HepG2 (cell line): ENCODE measurements at regions not wholly inside any gene's neighbourhood (a gene's known extent, or its start where the extent isn't known, plus 50 kb on each side); places are given as distances from the start of the nearest gene placed in this dataset.

Experiments
- ATF4 ChIP-seq, 2 experiments: fragments of 450-650 bp in 1 of 2; sonication (generic) in 1 of 2; formaldehyde crosslinking; IDR thresholded peaks; 2 replicates each; pipeline versions ENCODE4 v1.5.0 to v1.8.0; 2020 to 2022; ENCODE audit warnings: mild to moderate bottlenecking in 1 of 2, missing genetic modification reagents in 1 of 2
- BORCS8-MEF2B ChIP-seq: sonication (generic); formaldehyde crosslinking; IDR thresholded peaks from 2 replicates; pipeline ENCODE4 v1.8.0; 2022; ENCODE audit warnings: mild to moderate bottlenecking, missing genetic modification reagents
- CHD2 ChIP-seq: IDR thresholded peaks from 2 replicates; pipeline ENCODE4 v1.6.1; 2011; ENCODE audit warnings: low read depth, low read length, improper control_type of control experiment
- ETS1 ChIP-seq: sonication (generic); formaldehyde crosslinking; IDR thresholded peaks from 2 replicates; pipeline ENCODE4 v1.4.0; 2020; ENCODE audit warnings: missing genetic modification reagents
- IKZF4 ChIP-seq: sonication (generic); formaldehyde crosslinking; IDR thresholded peaks from 2 replicates; pipeline ENCODE4 v1.5.1; 2020; ENCODE audit warnings: borderline replicate concordance, mild to moderate bottlenecking, low read depth, missing genetic modification reagents; ENCODE audit errors: not compliant biosample characterization
- NPAS2 ChIP-seq: sonication (generic); formaldehyde crosslinking; IDR thresholded peaks from 2 replicates; pipeline ENCODE4 v1.8.0; 2022; ENCODE audit warnings: mild to moderate bottlenecking, missing genetic modification reagents, borderline replicate concordance
- PAWR ChIP-seq: sonication (generic); formaldehyde crosslinking; IDR thresholded peaks from 2 replicates; pipeline ENCODE4 v1.4.0; 2020; ENCODE audit warnings: missing genetic modification reagents, mild to moderate bottlenecking, borderline replicate concordance
- SRSF1 ChIP-seq: fragments of 200-400 bp; formaldehyde crosslinking; optimal IDR thresholded peaks from 2 replicates; pipeline ENCODE3; 2017; ENCODE audit warnings: mild to moderate bottlenecking, low read depth, low read length, moderate library complexity
- TP53 ChIP-seq: sonication (generic); formaldehyde crosslinking; conservative IDR thresholded peaks from 2 replicates; pipeline ENCODE4 v1.4.0; 2020; ENCODE audit warnings: missing genetic modification reagents
- UBTF ChIP-seq: sonication (generic); formaldehyde crosslinking; IDR thresholded peaks from 2 replicates; pipeline ENCODE4 v1.4.0; 2020; ENCODE audit warnings: mild to moderate bottlenecking, missing genetic modification reagents
- ZBTB39 ChIP-seq: sonication (generic); formaldehyde crosslinking; IDR thresholded peaks from 2 replicates; pipeline ENCODE4 v1.5.0; 2020; ENCODE audit warnings: missing genetic modification reagents
- ZEB1 ChIP-seq: IDR thresholded peaks from 2 replicates; pipeline ENCODE4 v1.6.1; 2012; ENCODE audit warnings: mild to moderate bottlenecking, low read depth, inconsistent platforms; ENCODE audit not compliant: insufficient replicate concordance
- ZNF18 ChIP-seq: sonication (generic); formaldehyde crosslinking; IDR thresholded peaks from 2 replicates; pipeline ENCODE4 v1.8.0; 2022; ENCODE audit warnings: mild to moderate bottlenecking, missing genetic modification reagents; ENCODE audit not compliant: insufficient replicate concordance
- ZNF234 ChIP-seq: sonication (generic); formaldehyde crosslinking; conservative IDR thresholded peaks from 2 replicates; pipeline ENCODE4 v1.5.1; 2020; ENCODE audit warnings: mild to moderate bottlenecking, missing genetic modification reagents
- ZNF264 ChIP-seq: sonication (generic); formaldehyde crosslinking; IDR thresholded peaks from 2 replicates; pipeline ENCODE4 v1.4.0; 2020; ENCODE audit warnings: missing genetic modification reagents
- ZNF317 ChIP-seq: sonication (generic); formaldehyde crosslinking; IDR thresholded peaks from 2 replicates; pipeline ENCODE4 v1.5.0; 2020; ENCODE audit warnings: mild to moderate bottlenecking, missing genetic modification reagents
- ZNF326 ChIP-seq: sonication (generic); formaldehyde crosslinking; IDR thresholded peaks from 2 replicates; pipeline ENCODE4 v1.4.0; 2020; ENCODE audit warnings: missing genetic modification reagents, borderline replicate concordance
- ZNF598 ChIP-seq: sonication (generic); formaldehyde crosslinking; IDR thresholded peaks from 2 replicates; pipeline ENCODE4 v1.5.1; 2020; ENCODE audit warnings: mild to moderate bottlenecking, missing genetic modification reagents, borderline replicate concordance
- ZNF781 ChIP-seq: sonication (generic); formaldehyde crosslinking; IDR thresholded peaks from 2 replicates; pipeline ENCODE4 v1.5.1; 2020; ENCODE audit warnings: borderline replicate concordance, mild to moderate bottlenecking, missing genetic modification reagents; ENCODE audit errors: not compliant biosample characterization
- ZNF816 ChIP-seq: sonication (generic); formaldehyde crosslinking; IDR thresholded peaks from 2 replicates; pipeline ENCODE4 v1.8.0; 2022; ENCODE audit warnings: missing genetic modification reagents, mild to moderate bottlenecking, borderline replicate concordance

GRCh38 chr20:50400705-50401586 lies 109.2 kb upstream of the PTPN1 start (continued):
- TF ChIP-seq ZNF18 (CRISPR knock-in tag) = peak; percentile 83
- TF ChIP-seq ZNF234 (CRISPR knock-in tag) = no peak
- no peak for TF ChIP-seq ETS1 (CRISPR knock-in tag)
- TF ChIP-seq UBTF (CRISPR knock-in tag) = 0 out of 2 replicates have a peak, but pooled peaks have one; percentile 12
- TF ChIP-seq ZNF317 (CRISPR knock-in tag) = no peak
- no peak for TF ChIP-seq ZEB1
- no peak for TF ChIP-seq ZNF326 (CRISPR knock-in tag)
- no peak for TF ChIP-seq ZNF781 (CRISPR knock-in tag)
- TF ChIP-seq ZNF264 = peak; percentile 33
- no peak; the same call in 1 of the 2 replicates for TF ChIP-seq BORCS8-MEF2B (CRISPR knock-in tag)
- no peak for TF ChIP-seq CHD2
- 0 out of 2 replicates have a peak, but pooled peaks have one; percentile 17 for TF ChIP-seq PAWR (CRISPR knock-in tag)
- TF ChIP-seq IKZF4 (CRISPR knock-in tag) = no peak
- TF ChIP-seq TP53 = 0 out of 2 replicates have a peak, but pooled peaks have one; percentile 44
- no peak for TF ChIP-seq ZNF816 (CRISPR knock-in tag)
- TF ChIP-seq ZNF598 (CRISPR knock-in tag) = no peak
- TF ChIP-seq NPAS2 (CRISPR knock-in tag) = no peak
- TF ChIP-seq SRSF1 = no peak
- no peak for TF ChIP-seq ATF4 (CRISPR knock-in tag; IDR thresholded peaks at IDR 0.05)
- TF ChIP-seq ZBTB39 (CRISPR knock-in tag) = no peak
